ENCODE measurements at regions not wholly inside any gene's neighbourhood (a gene's known extent, or its start where the extent isn't known, plus 50 kb on each side); places are given as distances from the start of the nearest gene placed in this dataset.

- no peak for DNase-seq
Measured at GRCh38 chr6:126091466-126091865, 105.1 kb downstream of the TRMT11 start.

- no peak for DNase-seq
Measured at GRCh38 chr6:126093108-126093507, 106.8 kb downstream of the TRMT11 start.

- no peak for DNase-seq
Measured at GRCh38 chr6:126094411-126094810, 108.1 kb downstream of the TRMT11 start.

GRCh38 chr6:126100386-126100785 is 114.0 kb downstream of the TRMT11 start:
- DNase-seq, result no peak

- DNase-seq, result no peak
Measured at GRCh38 chr6:126102358-126102757, 116.0 kb downstream of the TRMT11 start.

- DNase-seq, result no peak
Measured at GRCh38 chr6:126103993-126104392, 117.7 kb downstream of the TRMT11 start.

- DNase-seq, result no peak
Measured at GRCh38 chr6:126107475-126108166, 121.3 kb downstream of the TRMT11 start.

GRCh38 chr6:126110512-126111270 is 124.4 kb downstream of the TRMT11 start:
- no peak for DNase-seq

DNA sequence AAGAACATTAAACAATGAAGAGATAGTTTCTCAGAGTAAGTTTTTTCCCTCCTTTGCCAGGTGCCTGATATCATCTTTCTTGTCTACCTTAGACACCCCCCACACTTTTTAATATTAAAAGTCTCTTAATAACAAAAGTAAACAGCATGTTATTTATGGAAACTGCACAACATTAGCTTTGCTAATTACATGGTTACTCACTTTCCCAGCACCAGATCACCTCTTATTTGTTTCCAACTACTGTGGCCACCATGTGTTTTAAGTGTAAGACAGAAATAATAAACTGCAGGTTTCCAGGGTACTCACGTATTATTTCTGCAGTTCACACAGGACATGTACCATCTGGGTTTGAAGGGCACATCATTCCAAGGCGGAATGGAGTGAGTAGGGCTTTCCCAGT is 125.0 kb downstream of the TRMT11 start:
- DNase-seq, result no peak

DNA sequence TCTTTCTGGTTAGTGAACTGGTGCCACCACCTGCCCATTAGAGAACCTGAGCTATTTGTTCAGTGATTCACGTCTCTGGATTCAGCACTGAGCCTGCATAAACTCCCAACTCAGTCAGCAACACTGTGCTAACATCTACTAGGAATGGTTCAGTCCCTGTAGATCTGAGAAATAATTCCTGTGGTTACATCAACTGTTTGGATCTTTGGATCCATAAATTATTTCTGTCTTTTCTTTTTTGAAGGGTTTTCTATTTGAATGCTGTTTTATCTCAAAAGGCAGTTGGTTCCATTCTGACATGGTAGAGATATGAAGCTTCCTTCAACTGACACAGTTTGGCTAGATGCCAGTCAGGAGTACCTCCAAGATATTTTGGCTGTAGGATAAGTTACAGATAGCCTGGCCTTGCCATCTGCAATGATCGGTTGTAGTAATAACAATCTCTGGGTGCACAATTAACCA is 125.9 kb downstream of the TRMT11 start:
- no peak for DNase-seq

GRCh38 chr6:126113261-126113660 is 126.9 kb downstream of the TRMT11 start:
- no peak for DNase-seq

DNA sequence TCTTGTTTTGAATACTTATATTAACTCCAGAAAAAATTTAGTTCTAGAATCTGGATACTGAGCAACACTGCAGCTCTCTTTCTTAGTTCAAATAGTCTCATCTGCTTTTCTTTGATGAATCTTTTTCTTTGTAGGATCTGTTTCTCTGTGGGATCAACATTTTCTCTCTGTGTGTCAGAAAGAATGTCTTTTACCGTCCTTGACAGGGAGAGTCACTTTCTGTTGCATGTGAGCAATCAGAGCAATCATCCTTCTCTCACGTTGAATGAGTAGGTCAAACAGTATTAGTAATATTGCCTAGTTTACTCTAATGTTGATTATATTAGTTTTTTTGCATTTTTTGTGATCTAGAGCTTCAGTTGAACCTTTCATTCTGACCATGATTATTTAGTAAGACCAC is 130.9 kb downstream of the TRMT11 start:
- no peak for DNase-seq

DNA sequence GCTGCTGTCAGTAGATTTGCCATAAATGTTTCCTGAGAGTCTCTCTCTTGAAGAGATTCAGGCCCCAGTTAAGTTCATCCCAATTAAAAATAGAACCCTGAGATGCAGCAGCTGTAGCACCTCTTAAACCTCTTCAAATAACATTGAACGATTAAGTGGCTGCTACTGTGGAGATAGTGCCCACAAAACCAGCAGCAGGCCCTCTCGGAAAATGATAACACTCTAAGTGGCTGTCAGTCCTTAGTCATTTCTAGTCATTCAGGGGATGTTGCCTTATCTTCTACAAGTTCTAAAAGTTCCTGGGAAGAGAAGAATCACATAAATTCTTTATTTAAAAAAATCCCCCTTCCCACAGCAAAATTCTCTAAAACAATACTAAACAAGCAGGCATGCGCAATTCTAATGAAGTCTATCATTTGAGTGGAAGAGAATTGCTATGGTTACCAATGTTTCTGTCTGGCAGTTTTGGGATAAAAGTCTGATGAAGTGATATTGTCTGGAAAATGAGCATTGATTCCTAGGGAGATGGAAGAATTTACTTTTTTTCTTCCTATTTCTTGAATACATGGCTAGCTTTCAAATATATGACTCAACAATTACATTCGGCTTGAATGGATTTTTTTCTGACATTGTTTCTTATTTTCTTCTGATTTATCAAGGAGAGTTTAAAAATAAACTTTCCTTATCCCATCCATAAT is 131.9 kb downstream of the TRMT11 start:
- no peak for DNase-seq

DNA sequence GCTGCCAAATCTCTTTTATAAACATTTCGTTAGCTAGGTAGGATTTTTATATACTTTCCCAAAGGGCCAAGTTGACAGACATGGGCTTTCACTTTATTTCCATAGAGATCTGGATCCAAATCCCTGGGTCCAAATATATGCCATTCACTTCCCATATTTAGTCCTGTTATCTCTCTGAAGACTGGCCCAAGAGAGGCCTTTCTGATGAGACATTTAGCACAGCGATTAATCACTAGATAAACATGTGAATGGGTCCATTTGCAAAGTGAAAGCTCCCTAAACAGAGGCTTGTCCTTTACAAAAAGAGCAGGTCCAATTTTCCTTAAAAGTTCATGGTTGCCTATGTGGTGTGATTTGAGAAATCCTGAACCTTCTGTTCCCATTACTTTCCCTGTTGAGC is 132.6 kb downstream of the TRMT11 start:
- no peak for DNase-seq

- DNase-seq, result no peak
Measured at GRCh38 chr6:126123226-126123625, 136.9 kb downstream of the TRMT11 start.

- DNase-seq, result no peak
Measured at GRCh38 chr6:126127659-126128058, 141.3 kb downstream of the TRMT11 start.

DNA sequence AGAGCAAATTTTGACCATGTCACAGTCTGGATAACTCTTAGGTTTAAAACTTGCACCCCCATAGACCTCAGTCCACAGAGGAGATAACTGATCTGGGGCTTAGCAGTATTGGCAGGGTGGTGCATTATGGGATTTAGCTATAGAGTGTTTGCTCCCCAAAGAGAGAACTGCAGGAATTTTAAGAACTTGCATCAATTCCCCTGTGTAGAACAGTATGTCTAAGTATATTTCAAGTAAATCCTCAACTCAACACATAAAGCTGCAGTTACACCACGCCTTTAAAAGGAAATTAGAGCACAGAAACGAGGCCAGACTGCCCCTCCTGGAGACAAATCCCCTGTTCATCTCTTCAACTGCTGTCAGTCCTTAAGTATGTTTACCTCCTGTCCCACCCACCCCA is 144.9 kb downstream of the TRMT11 start:
- no peak for DNase-seq

DNA sequence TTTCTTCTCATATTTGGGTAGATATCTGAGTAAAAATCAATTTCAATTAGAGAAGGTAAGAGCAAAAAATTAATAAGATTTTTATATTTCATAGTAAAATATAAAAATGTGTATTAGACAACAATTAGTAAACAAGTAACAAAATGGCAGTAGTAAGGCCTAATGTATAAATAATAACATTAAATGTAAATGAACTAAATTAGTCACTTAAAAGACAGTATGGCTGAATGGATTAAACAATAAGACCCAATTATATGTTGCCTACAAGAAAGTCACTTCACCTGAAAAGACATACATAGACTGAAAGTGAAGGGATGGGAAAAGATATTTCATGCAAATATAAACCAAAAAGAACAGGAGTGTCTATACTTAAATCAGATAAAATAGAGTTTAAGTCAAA is 147.6 kb downstream of the TRMT11 start:
- no peak for DNase-seq

GRCh38 chr6:126134491-126134890 is 148.2 kb downstream of the TRMT11 start:
- no peak for DNase-seq

GRCh38 chr6:126140015-126140414 is 153.7 kb downstream of the TRMT11 start:
- DNase-seq, result no peak

GRCh38 chr6:126143761-126144251 is 157.5 kb downstream of the TRMT11 start:
- peak; percentile 72 for DNase-seq

DNA sequence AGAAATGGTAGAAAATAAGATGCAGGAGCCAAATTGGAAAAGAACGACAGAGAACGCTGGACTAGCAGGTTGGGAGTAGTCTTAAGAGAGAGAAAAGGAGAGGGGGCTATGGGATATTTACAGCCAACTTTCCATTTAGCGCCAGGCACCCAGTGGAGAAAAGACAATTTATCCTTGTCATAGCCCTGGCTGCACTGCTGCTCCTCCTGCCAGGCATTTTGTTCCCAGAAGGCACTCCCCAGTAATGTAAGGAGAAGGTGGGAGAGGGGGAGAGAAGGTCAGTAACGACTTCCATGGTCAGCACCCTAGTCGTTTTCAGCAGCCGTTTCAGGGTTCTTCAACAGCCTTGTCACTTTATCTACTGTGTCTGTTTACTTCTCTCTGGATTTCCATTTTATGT is 159.0 kb downstream of the TRMT11 start:
- peak; percentile 9 for DNase-seq

GRCh38 chr6:126147291-126147815 is 161.0 kb downstream of the TRMT11 start:
- no peak for DNase-seq
